ENCODE measurements at regions not wholly inside any gene's neighbourhood (a gene's known extent, or its start where the extent isn't known, plus 50 kb on each side); places are given as distances from the start of the nearest gene placed in this dataset.

GRCh38 chr2:225340923-225341322 lies 58.6 kb upstream of the NYAP2 start:
- H3K4me1 Mint-ChIP-seq: no peaks in the 10 kb centered on the region
- no peak overlapping the region for H3K27ac Mint-ChIP-seq
- no peak for ATAC-seq
- H3K9me3 Mint-ChIP-seq: peaks cover 5% of the 10 kb centered on the region
- no peaks in the 10 kb centered on the region for H3K36me3 Mint-ChIP-seq
- H3K4me3 Mint-ChIP-seq: no peak overlapping the region
- peaks cover 14% of the 10 kb centered on the region for H3K27me3 Mint-ChIP-seq

- Mint-ChIP-seq H3K27me3 (peaks cover 7% of the 10 kb centered on the region), H3K9me3 (no peaks in the 10 kb centered on the region), H3K4me1 (no peaks in the 10 kb centered on the region), H3K27ac (no peak overlapping the region), H3K4me3 (no peak overlapping the region), H3K36me3 (no peaks in the 10 kb centered on the region)
- no peak for ATAC-seq
These were observed 62.3 kb upstream of the NYAP2 start for GRCh38 chr2:225337183-225337582.

GRCh38 chr2:225334514-225334913 lies 65.0 kb upstream of the NYAP2 start:
- no peak overlapping the region for H3K4me3 Mint-ChIP-seq
- ATAC-seq: no peak
- H3K4me1 Mint-ChIP-seq: no peaks in the 10 kb centered on the region
- no peak overlapping the region for H3K27ac Mint-ChIP-seq
- no peaks in the 10 kb centered on the region for H3K36me3 Mint-ChIP-seq
- H3K27me3 Mint-ChIP-seq: peaks cover 7% of the 10 kb centered on the region
- H3K9me3 Mint-ChIP-seq: no peaks in the 10 kb centered on the region

- ATAC-seq: no peak
- Mint-ChIP-seq H3K4me1 (no peaks in the 10 kb centered on the region), H3K27me3 (peaks cover 20% of the 10 kb centered on the region), H3K9me3 (peaks cover 3% of the 10 kb centered on the region), H3K4me3 (no peak overlapping the region), H3K27ac (no peak overlapping the region), H3K36me3 (no peaks in the 10 kb centered on the region)
These were observed 71.3 kb upstream of the NYAP2 start for GRCh38 chr2:225328192-225328591.

GRCh38 chr2:225326969-225327368 lies 72.5 kb upstream of the NYAP2 start:
- Mint-ChIP-seq H3K4me3 (no peak overlapping the region), H3K4me1 (no peaks in the 10 kb centered on the region), H3K27ac (no peak overlapping the region), H3K27me3 (peaks cover 20% of the 10 kb centered on the region), H3K9me3 (peaks cover 3% of the 10 kb centered on the region), H3K36me3 (no peaks in the 10 kb centered on the region)
- no peak for ATAC-seq

GRCh38 chr2:225319872-225320271 lies 79.6 kb upstream of the NYAP2 start:
- H3K36me3 Mint-ChIP-seq: no peaks in the 10 kb centered on the region
- H3K4me3 Mint-ChIP-seq: no peak overlapping the region
- no peak overlapping the region for H3K27ac Mint-ChIP-seq
- H3K9me3 Mint-ChIP-seq: peaks cover 3% of the 10 kb centered on the region
- H3K4me1 Mint-ChIP-seq: no peaks in the 10 kb centered on the region
- no peak for ATAC-seq
- H3K27me3 Mint-ChIP-seq: no peaks in the 10 kb centered on the region

- Mint-ChIP-seq H3K9me3 (peaks cover 3% of the 10 kb centered on the region), H3K27ac (no peak overlapping the region), H3K4me3 (no peak overlapping the region), H3K27me3 (no peaks in the 10 kb centered on the region), H3K4me1 (no peaks in the 10 kb centered on the region), H3K36me3 (no peaks in the 10 kb centered on the region)
- ATAC-seq: no peak
These were observed 81.1 kb upstream of the NYAP2 start for GRCh38 chr2:225318440-225318839.

- Mint-ChIP-seq H3K27ac (no peak overlapping the region), H3K9me3 (peaks cover 3% of the 10 kb centered on the region), H3K4me3 (no peak overlapping the region), H3K4me1 (no peaks in the 10 kb centered on the region), H3K27me3 (no peaks in the 10 kb centered on the region), H3K36me3 (no peaks in the 10 kb centered on the region)
- ATAC-seq: no peak
These were observed 82.3 kb upstream of the NYAP2 start for GRCh38 chr2:225317186-225317585.

- Mint-ChIP-seq H3K9me3 (no peaks in the 10 kb centered on the region), H3K4me1 (no peaks in the 10 kb centered on the region), H3K27me3 (no peaks in the 10 kb centered on the region), H3K4me3 (no peak overlapping the region), H3K36me3 (no peaks in the 10 kb centered on the region), H3K27ac (no peak overlapping the region)
- no peak for ATAC-seq
These were observed 88.8 kb upstream of the NYAP2 start for GRCh38 chr2:225310745-225311144.

GRCh38 chr2:225309516-225309915 lies 90.0 kb upstream of the NYAP2 start:
- Mint-ChIP-seq H3K27me3 (no peaks in the 10 kb centered on the region), H3K4me3 (no peak overlapping the region), H3K9me3 (no peaks in the 10 kb centered on the region), H3K27ac (no peak overlapping the region), H3K36me3 (no peaks in the 10 kb centered on the region), H3K4me1 (no peaks in the 10 kb centered on the region)
- no peak for ATAC-seq

- no peak for ATAC-seq
- H3K36me3 Mint-ChIP-seq: no peaks in the 10 kb centered on the region
- no peak overlapping the region for H3K27ac Mint-ChIP-seq
- peaks cover 5% of the 10 kb centered on the region for H3K9me3 Mint-ChIP-seq
- H3K27me3 Mint-ChIP-seq: peaks cover 10% of the 10 kb centered on the region
- H3K4me3 Mint-ChIP-seq: no peak overlapping the region
- no peaks in the 10 kb centered on the region for H3K4me1 Mint-ChIP-seq
These were observed 102.6 kb upstream of the NYAP2 start for GRCh38 chr2:225296951-225297350.

GRCh38 chr2:225295102-225295501 lies 104.4 kb upstream of the NYAP2 start:
- Mint-ChIP-seq H3K4me3 (no peak overlapping the region), H3K4me1 (no peaks in the 10 kb centered on the region), H3K36me3 (no peaks in the 10 kb centered on the region), H3K27ac (no peak overlapping the region), H3K27me3 (peaks cover 10% of the 10 kb centered on the region), H3K9me3 (peaks cover 3% of the 10 kb centered on the region)
- no peak for ATAC-seq

- Mint-ChIP-seq H3K27me3 (peaks cover 10% of the 10 kb centered on the region), H3K36me3 (no peaks in the 10 kb centered on the region), H3K4me3 (no peak overlapping the region), H3K9me3 (peaks cover 3% of the 10 kb centered on the region), H3K4me1 (no peaks in the 10 kb centered on the region), H3K27ac (no peak overlapping the region)
- no peak for ATAC-seq
These were observed 105.9 kb upstream of the NYAP2 start for GRCh38 chr2:225293638-225294037.

GRCh38 chr2:225290757-225291400 lies 108.6 kb upstream of the NYAP2 start:
- H3K27ac Mint-ChIP-seq: no peak overlapping the region
- H3K4me1 Mint-ChIP-seq: no peaks in the 10 kb centered on the region
- H3K4me3 Mint-ChIP-seq: no peak overlapping the region
- no peak for ATAC-seq
- no peaks in the 10 kb centered on the region for H3K36me3 Mint-ChIP-seq
- H3K27me3 Mint-ChIP-seq: no peaks in the 10 kb centered on the region
- H3K9me3 Mint-ChIP-seq: peaks cover 3% of the 10 kb centered on the region

- Mint-ChIP-seq H3K9me3 (peaks cover 3% of the 10 kb centered on the region), H3K4me1 (no peaks in the 10 kb centered on the region), H3K27ac (no peak overlapping the region), H3K27me3 (no peaks in the 10 kb centered on the region), H3K36me3 (no peaks in the 10 kb centered on the region), H3K4me3 (no peak overlapping the region)
- ATAC-seq: no peak
These were observed 109.9 kb upstream of the NYAP2 start for GRCh38 chr2:225289659-225290058.

GRCh38 chr2:225288986-225289385 lies 110.5 kb upstream of the NYAP2 start:
- peaks cover 3% of the 10 kb centered on the region for H3K9me3 Mint-ChIP-seq
- H3K4me1 Mint-ChIP-seq: no peaks in the 10 kb centered on the region
- no peaks in the 10 kb centered on the region for H3K27me3 Mint-ChIP-seq
- ATAC-seq: no peak
- H3K36me3 Mint-ChIP-seq: no peaks in the 10 kb centered on the region
- H3K27ac Mint-ChIP-seq: no peak overlapping the region
- no peak overlapping the region for H3K4me3 Mint-ChIP-seq
